NCI-H69 (cell line): ENCODE measurements at regions not wholly inside any gene's neighbourhood (a gene's known extent, or its start where the extent isn't known, plus 50 kb on each side); places are given as distances from the start of the nearest gene placed in this dataset.

Experiments used
- DNase-seq: peaks from one replicate; lab custom pipeline; 2025; lab: John Stamatoyannopoulos, UW

- no peak for DNase-seq
These were observed 278.7 kb upstream of the KLHL1 start for GRCh38 chr13:70386919-70387318.

GRCh38 chr13:70385852-70386251 is 277.6 kb upstream of the KLHL1 start:
- DNase-seq: no peak

- no peak for DNase-seq
These were observed 275.9 kb upstream of the KLHL1 start for GRCh38 chr13:70384156-70384555.

- DNase-seq: no peak
These were observed 272.6 kb upstream of the KLHL1 start for GRCh38 chr13:70380809-70381208.

- peak; percentile 13 for DNase-seq
These were observed 267.5 kb upstream of the KLHL1 start for GRCh38 chr13:70375718-70376117.

- DNase-seq: no peak
These were observed 262.7 kb upstream of the KLHL1 start for GRCh38 chr13:70370924-70371323.

- no peak for DNase-seq
These were observed 258.5 kb upstream of the KLHL1 start for GRCh38 chr13:70366720-70367119.

GRCh38 chr13:70363991-70364390 is 255.7 kb upstream of the KLHL1 start:
- no peak for DNase-seq

GRCh38 chr13:70362820-70363570 is 254.7 kb upstream of the KLHL1 start:
- no peak for DNase-seq

GRCh38 chr13:70357031-70357430 is 248.8 kb upstream of the KLHL1 start:
- DNase-seq: no peak

- peak; percentile 3 for DNase-seq
These were observed 244.8 kb upstream of the KLHL1 start for GRCh38 chr13:70353096-70353495.

GRCh38 chr13:70347947-70348620 is 239.8 kb upstream of the KLHL1 start:
- no peak for DNase-seq

GRCh38 chr13:70339738-70340137 is 231.5 kb upstream of the KLHL1 start:
- DNase-seq: peak; percentile 58

- DNase-seq: no peak
These were observed 230.4 kb upstream of the KLHL1 start for GRCh38 chr13:70338609-70339008.

GRCh38 chr13:70336866-70337265 is 228.6 kb upstream of the KLHL1 start:
- peak; percentile 67 for DNase-seq

- no peak for DNase-seq
These were observed 225.5 kb upstream of the KLHL1 start for GRCh38 chr13:70333752-70334151.

- no peak for DNase-seq
These were observed 222.6 kb upstream of the KLHL1 start for GRCh38 chr13:70330697-70331361.

- DNase-seq: no peak
These were observed 216.3 kb upstream of the KLHL1 start for GRCh38 chr13:70324519-70324918.

GRCh38 chr13:70311191-70311590 is 202.9 kb upstream of the KLHL1 start:
- no peak for DNase-seq

- peak; percentile 79 for DNase-seq
These were observed 202.3 kb upstream of the KLHL1 start for GRCh38 chr13:70310396-70311119.

GRCh38 chr13:70297189-70297616 is 189.0 kb upstream of the KLHL1 start:
- no peak for DNase-seq

- peak; percentile 50 for DNase-seq
These were observed 176.1 kb upstream of the KLHL1 start for GRCh38 chr13:70284371-70284770.
